Stimulated activated CD4-positive, alpha-beta T cell treated with anti-CD3 and anti-CD28 coated beads, Interleukin-12 subunit alpha, Interleukin-12 subunit beta, amount 100 ng/mL, for 24 hours (primary cell): ENCODE measurements at regions not wholly inside any gene's neighbourhood (a gene's known extent, or its start where the extent isn't known, plus 50 kb on each side); places are given as distances from the start of the nearest gene placed in this dataset.
"Not testable (repeated sequence)": the region's sequence is repeated elsewhere in the genome, so short reads cannot be mapped to it uniquely, and the experiment has no call there.

Experiments
- DNase-seq, 2 experiments: peaks; one replicate each; pipeline ENCODE4 v3.0.0-alpha.2; 2020; ENCODE audit warnings: low read depth in 2 of 2

DNA sequence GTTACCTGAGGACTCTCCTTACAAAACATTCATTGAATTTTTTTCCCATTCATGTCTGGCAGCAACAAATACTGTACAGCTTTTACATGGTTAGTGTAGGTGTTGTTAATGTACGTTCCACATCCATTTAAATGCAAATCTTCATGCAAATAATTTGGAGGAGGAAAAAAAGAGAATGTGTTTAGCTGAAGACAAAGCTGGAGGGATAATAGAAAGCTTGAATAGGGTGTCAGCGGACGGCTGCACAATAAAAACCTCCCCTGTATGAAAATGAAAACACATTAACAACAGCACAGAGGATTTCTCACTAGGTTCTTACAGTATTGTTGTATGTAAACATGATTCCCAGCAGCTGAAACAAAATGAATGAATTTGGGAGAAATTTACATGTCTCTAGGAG is 231.5 kb downstream of the ZNF608 start:
- no peak for DNase-seq

DNA sequence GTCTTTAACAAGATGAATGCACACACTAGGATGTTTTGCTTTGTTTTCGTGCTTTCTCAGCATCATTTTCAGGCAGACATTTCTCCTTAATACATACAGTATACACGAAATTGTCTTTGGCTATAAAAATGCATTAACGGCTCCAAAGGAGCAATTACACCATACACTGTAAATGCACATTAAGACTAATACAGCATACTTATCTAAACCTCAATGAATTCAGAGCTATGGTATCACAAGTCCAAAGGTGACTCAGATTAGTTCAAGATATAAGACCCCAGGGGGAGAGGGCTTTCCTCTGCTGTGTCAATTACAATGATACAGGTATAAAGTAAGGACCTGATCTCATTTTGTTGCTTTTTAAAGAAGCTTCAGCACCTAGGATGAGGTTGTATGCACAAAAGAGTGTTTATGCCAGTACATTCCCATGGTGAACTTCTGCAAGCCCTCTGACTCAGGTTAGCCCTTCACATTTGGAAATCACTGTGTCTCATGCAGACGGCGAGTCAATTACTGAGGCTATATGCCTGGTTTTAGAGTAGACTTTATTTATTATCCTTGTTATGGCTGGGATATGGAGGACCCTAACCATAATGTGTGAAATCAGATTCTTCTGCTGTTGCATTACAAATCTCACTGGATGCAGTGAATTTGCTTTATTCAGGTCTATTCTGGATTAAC is 233.3 kb downstream of the ZNF608 start:
- no peak for DNase-seq

DNA sequence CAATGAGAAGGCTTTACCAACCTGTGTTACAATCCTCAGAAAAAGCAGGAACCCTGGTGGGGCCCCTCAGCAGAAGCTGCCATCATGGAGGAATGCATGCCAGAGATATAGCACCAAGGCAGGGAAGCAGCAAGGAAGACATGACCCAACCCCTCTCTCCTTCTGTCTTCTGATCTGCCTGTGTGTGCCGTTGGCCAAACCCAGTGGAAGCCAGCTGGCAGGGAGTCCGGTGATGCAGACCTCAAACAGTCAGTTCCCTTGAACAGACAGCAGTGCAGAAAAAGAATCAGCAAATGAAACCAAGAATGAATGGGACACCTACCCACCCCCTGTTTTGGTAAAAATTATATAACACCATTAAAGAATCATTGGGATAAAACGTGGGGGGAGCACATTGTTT is 234.2 kb downstream of the ZNF608 start:
- DNase-seq = no peak

DNA sequence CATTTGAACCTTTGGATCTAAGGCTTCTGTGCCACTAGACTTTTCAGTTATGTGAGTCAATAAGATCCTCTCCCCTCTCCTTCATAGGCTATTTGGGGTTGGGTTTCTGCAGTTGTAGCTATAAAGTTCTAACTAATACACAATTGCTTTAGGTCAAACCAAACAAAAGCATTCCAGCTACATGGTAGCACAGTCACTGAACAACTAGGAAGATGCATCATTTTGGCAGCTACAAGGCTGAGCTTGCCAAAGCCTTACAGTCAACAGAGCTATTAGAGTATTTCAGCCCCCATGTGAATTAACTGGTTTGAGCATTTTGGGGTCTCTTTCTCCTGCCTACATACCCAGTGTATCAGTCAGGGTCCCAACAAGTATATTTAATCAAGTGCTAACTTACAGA is 234.6 kb downstream of the ZNF608 start:
- no peak for DNase-seq

DNA sequence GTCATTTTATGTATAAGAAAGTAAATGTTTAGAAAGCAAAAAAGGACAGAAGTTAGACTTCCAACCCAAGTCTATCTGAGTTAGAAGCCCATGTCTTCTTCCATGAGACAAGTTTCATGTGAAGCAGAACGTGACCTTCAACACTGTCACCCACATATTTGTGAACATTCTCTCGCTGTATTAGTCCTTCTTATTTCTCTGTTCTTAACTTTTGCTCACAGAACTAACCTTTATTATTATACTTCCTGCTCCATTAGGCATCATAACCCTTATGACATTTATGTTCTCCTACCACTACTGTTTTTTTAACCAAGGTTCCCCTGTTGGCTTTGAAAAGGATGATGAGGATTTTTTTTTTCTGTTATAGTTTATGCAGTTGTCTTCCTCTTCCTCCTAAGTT is 238.8 kb downstream of the ZNF608 start:
- no peak for DNase-seq

DNA sequence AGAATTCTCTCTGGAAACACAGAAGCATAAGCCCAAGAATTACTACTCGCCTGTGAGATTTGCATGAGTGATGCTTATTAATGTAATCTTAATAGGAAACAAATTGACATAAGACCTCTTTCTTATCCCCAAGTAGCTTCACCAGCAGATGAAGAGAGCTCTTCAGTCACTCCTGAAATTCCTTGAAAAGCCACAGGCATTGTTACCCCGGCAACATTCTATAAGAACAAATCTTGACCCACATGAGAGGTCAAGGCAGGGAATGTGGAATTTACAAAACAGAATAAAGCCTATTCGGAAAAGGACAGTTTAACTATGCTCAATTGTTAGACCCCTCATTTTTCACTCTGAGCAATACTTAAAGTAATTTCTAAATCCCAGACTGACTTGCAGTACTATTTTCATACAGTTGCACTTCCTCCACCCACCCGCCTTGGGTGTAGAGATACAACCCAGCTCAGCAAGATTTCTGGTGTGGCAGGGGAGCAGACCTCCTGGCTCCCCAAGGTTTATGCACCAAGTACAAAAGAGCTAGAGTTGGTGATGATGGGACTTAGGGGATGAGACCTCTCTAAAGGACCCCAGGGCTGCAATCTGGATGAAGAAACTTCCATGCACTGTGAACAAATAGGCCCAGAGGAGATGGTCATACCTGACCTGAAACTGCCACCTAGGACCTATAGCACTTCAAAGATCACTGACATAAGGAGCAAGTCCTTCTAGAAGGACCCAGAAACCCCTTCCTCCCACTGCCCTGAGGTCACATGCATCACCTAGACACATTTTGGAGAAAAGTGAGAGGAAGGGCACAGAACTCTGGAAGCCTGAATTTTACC is 242.1 kb downstream of the ZNF608 start:
- no peak for DNase-seq

DNA sequence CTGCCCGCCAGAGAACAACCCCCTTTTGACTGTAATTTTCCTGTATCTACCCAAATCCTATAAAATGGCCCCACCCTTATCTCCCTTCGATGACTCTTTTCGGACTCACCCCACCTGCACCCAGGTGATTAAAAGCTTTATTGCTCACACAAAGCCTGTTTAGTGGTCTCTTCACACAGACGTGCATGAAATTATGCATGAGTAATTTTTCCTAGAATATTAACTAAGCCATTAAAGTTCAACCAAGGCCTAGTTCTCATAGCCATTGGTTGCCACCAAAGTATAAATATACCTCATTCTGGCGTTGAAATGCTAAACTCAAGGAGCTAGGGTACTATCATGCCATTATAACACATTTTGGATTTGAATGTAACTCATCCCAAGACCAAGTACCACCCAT is 243.9 kb downstream of the ZNF608 start:
- DNase-seq = no peak

DNA sequence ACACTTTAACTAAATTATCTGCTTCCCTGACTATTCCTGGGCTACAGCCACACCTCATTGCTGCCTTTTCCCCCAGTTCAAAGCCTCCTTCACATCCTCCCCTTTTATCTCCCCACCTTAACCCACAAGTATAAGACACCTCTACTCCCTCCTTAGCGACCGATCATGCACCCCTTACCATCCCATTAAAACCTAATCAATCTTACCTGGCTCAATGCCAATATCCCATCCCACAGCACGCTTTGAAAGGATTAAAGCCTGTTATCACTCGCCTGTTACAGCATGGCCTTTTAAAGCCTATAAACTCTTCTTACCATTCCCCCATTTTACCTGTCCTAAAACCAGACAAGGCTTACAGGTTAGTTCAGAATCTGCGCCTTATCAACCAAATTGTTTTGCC is 246.6 kb downstream of the ZNF608 start:
- DNase-seq = not testable (repeated sequence)

DNA sequence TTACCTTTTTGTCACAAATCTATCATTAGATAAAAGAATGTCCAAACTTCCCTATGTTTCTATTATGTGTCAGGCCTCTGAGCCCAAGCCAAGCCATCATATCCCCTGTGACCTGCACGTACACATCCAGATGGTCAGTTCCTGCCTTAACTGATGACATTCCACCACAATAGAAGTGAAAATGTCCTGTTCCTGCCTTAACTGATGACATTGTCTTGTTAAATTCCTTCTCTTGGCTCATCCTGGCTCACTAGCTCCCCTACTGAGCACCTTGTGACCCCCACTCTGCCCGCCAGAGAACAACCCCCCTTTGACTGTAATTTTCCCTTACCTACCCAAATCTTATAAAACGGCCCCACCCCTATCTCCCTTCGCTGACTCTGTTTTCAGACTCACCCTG is 249.5 kb downstream of the ZNF608 start:
- DNase-seq = not testable (repeated sequence)

DNA sequence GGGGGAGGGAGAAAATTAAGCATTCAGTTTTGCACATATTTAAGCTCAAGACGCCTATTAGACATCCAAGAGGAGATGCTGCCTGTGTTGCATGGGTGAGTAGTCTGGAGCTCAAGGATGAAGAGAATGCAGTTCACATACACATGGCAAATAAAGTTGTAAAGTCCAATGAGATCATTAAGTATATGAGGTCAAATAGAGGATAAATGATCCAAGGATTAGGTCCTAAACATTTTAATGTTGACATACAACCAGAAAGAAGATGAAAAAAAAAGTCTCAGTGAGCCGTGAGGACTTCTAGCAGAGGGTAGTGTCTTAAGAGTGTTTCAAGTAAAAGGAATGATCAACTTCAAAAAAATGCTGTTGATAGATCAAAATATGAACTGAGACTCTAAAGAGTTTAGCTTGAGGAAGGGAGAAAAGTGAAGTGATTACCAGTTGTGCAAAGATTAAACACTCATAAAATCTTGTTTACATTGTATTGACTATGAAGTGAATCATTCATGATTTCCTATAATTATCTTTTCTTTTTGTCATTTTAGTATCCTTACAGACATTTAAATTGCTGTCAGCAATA is 251.8 kb downstream of the ZNF608 start:
- no peak for DNase-seq

DNA sequence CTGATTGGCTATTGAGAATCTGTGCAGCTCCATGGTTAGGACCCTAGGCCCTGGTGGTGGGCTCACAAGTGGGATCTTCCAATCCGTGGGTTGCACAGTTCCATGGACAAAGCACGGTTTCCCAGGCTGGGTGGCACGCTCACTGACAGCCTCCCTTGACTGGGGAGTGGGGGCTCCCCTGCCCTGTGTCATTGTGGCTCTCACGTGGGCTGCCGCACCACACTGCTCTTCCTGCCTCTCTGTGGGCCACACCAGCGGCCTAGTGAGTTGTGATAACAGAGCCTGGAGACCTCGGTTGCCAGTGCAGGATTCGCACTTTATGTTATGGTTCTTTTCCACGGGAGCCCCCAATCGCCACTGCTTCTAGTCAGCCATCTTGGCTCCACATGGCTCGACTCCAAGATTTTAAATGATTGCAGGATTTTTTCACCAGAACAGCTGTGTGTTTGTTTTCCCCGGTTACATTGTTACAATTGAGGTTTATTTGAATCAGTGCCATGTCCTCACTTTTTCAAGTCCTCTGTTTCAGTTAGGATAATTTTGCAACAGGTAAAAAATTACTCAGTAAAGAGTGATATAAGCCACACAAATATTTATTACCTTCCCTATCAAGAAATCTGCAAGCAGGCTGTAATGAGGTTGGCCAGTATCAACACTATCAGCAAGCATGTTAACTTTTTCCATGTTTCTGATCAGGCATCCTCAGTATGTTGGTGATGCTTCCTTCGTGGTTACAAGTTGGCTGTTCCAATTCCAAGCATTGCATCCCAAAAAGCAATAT is 253.8 kb downstream of the ZNF608 start:
- DNase-seq = no peak

DNA sequence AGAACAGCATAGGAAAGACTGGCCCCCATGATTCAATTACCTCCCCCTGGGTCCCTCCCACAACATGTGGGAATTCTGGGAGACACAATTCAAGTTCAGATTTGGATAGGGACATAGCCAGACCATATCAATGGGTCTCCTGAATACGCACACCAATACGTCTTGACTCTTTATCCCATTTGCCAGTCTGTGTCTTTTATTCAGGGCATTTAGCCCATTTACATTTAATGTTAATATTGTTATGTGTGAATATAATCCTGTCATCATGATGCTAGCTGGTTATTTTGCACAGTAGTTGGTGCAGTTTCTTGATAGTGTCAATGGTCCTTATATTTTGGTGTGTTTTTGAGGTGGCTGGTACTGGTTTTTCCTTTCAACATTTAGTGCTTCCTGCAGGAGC is 256.1 kb downstream of the ZNF608 start:
- DNase-seq = not testable (repeated sequence)

DNA sequence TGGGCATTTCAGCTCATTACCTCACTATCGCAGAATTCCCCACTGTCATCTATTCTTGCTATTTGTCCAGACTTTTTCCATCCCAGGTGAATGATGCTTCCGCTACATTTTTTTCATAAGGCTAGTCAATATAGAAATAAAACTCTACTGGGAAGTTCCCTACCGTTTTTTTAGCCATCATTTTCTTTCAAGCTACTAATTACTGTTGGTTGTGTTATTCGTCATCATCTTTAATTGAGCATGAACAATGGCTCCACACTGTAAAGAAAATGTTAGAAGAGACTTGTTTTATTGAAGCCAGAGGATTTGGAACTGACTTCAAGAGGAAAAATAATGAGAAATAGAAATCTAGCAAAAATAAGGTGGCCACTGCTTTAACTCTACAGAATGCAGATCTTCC is 265.0 kb downstream of the ZNF608 start:
- DNase-seq = no peak

DNA sequence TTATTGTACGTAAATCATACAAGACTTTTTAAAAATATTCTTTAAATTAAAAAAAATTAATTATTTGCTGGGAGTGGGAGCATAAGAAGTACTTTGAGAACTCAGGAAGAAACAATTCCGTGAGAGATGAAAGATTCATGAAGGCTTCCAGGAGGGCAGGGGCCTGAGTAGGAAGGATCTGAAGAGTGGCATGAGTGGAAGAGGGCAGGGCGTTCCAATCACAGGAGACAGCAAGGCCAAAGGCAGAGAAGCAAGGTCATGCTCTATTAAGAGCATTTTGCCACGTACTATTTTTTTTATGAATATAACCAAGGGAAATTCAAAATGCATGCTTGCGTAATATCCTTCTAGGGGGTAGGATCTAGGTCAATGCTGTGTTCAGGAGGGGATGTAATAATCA is 265.5 kb downstream of the ZNF608 start:
- no peak for DNase-seq

DNA sequence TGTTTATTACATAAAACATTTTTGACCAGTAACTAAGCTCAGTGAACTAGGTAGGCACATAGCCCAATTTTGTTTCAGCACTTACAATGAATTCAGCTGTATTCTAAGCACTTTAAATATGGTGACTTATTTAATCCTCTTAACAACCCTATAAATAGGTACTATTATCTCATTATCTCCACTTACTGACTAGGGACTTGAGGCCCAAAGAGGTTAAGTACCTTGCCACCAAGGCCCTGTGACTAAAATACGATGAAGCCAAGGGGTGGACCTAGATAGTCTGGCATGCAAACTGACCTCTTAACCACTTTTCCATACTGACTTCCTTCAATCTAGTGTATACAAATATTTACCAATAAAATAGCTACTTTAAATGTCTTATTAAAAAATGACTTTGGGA is 266.4 kb downstream of the ZNF608 start:
- no peak for DNase-seq

DNA sequence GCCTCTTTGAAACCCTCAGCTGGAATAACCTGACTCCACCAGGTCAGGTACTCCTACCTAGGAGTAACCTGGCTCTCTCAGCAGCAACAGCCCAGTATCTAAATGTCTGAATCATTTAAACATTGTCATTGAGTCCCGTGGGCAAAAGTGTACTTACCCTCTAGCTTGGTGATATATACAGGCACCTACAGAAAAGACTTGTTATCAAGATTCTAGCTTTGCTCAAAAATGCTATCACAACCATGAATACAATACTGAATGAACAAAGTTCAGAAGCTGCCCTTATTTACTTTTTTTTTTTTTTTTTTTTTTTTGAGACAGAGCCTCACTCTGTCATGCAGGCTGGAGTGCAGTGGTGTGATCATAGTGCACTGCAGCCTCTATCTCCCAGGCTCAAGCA is 268.2 kb downstream of the ZNF608 start:
- DNase-seq = no peak

DNA sequence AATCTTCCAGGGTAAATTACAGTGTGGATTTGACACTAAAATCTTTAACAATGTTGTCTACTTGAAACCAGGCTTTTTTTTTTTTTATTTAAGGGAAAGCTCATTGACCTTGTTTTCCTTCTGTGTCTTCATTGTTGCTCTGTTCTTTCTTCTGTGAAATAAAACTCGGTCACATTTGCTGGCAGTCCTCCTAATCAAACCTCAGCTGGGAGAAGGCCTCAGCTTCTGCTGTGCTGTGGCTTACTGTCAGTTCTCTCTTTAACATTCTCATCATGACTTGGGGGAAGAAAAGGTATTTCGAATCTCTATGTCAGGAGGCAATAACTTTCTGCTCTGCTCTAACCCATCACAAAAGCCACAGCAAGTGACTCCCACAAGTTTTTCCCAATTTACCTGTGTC is 268.9 kb downstream of the ZNF608 start:
- no peak for DNase-seq

DNA sequence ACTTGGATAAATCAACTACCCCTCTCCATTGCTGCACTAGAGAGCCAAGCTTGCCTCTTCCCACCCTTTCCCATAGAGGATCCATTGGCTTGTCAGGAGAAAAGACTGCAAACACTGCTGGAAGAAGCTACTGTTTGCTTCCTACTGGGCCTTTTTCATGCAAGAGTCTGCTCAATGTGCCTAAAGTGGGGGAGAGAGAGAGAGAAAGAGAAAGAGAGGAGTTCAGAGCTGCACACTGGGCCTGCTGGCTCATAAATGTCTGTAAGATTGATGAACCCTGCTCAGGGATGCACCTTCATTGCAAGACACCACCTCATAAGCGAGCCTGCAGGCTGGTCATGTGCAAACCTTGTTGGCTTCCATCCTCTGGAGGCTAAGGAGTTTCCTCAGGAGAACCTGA is 269.4 kb downstream of the ZNF608 start:
- no peak for DNase-seq

DNA sequence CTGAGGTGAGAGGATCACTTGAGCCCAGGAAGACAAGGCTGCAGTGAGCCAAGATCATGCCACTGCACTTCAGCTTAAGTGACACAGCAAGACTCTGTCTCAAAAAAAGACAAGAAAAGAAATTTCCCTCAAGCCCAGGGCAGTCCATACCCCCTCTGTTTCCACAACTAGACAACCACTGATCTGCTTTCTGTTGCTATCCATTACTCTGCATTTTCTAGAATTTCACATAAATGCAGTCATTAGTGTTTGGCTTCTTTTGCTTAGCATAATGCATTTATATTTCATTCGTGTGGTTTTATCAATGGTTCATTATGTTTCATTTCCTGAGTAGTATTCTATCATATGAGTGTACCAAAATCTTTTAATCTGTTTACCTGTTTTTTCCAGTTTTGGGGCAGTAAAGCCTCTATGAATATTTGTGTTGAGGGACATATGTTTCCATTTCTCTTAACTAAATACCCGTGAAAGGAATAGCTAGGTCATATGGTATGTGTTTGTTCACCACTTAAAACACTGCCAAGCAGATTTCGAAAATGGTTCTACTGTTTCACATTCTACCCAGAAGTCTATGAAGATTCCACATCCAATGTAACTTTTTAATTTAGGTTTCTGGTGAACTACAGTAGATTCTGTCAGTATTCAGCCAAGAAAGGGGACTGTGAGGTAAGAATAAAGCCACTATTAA is 271.8 kb downstream of the ZNF608 start:
- DNase-seq = no peak

DNA sequence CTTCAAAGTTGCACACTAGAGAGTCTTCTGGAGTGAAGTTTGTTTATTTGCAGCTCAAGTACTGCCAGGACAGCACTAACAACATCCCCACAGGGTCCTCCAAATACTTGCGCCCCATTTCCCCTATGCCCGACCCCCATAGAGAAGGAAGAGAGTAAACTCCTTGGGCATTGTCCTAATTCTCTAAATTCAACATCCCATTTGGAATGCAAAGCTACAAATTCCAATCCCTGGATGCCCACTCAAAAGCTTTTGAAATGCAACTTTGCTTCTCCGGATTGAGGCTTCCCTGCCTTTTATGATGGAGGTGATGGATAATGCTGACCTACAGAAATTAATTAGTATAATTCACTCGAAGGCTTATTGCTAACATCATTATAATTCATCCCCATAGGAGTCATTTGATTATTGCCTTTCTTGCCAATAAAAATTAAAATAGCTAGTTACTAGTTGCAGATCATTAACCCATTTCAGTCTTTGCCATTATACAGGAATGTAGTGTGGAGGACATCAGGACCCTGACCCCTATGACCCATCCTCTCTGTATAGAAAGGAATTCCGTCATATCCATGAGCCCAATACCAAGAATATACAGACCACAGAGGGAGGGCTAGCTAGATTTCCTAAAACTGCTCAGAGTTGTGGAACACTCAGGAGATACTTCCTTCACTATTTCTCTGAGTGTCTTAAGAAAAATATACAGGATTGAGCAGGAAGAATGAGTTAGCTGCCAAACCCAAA is 277.6 kb downstream of the ZNF608 start:
- no peak for DNase-seq

DNA sequence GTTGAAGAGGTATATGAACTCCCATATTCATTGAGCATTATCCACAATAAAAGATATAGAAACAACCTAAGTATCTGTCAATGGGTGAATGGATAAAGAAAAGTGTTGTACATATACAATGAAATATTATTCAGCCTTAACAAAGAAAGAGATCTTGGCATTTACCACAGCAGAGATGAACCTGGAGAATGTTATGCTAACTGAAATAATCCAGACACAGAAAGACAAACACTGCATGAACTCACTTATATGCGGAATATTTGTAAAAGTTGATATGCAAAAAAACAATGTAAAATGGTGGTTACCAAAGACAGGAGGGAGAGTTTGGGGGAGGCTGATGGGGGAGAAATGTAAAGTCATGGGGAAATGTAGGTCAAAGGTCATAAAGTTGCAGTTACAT is 278.7 kb downstream of the ZNF608 start:
- no peak for DNase-seq
